GM18499 (cell line): ENCODE measurements at regions not wholly inside any gene's neighbourhood (a gene's known extent, or its start where the extent isn't known, plus 50 kb on each side); places are given as distances from the start of the nearest gene placed in this dataset.
"Not testable (repeated sequence)": the region's sequence is repeated elsewhere in the genome, so short reads cannot be mapped to it uniquely, and the experiment has no call there.

Experiments
- ATAC-seq: cut with Tn5 transposase; IDR thresholded peaks from one replicate; pipeline ENCODE4 v1.9.1; 2021; ENCODE audit warnings: moderate number of reproducible peaks; ENCODE audit not compliant: insufficient read depth, unreplicated experiment

GRCh38 chr7:124643311-124643811, 122.2 kb downstream of the GPR37 start:
- ATAC-seq: no peak

- ATAC-seq: no peak
These were observed 130.2 kb downstream of the GPR37 start for GRCh38 chr7:124635416-124635815.

GRCh38 chr7:124633740-124634139, 131.9 kb downstream of the GPR37 start:
- no peak for ATAC-seq

- ATAC-seq: no peak
These were observed 135.2 kb downstream of the GPR37 start for GRCh38 chr7:124630395-124630794.

GRCh38 chr7:124618871-124619270, 146.7 kb downstream of the GPR37 start:
- no peak for ATAC-seq

GRCh38 chr7:124618051-124618450, 147.5 kb downstream of the GPR37 start:
- ATAC-seq: not testable (repeated sequence)

GRCh38 chr7:124603066-124603465, 162.5 kb downstream of the GPR37 start:
- ATAC-seq: no peak

GRCh38 chr7:124597509-124597908, 168.1 kb downstream of the GPR37 start:
- ATAC-seq: no peak

GRCh38 chr7:124596881-124597280, 168.7 kb downstream of the GPR37 start:
- ATAC-seq: no peak

GRCh38 chr7:124590814-124591213, 174.8 kb downstream of the GPR37 start:
- no peak for ATAC-seq

GRCh38 chr7:124577256-124577655, 188.3 kb downstream of the GPR37 start:
- ATAC-seq: no peak

- no peak for ATAC-seq
These were observed 190.4 kb downstream of the GPR37 start for GRCh38 chr7:124575176-124575575.

- no peak for ATAC-seq
These were observed 195.0 kb downstream of the GPR37 start for GRCh38 chr7:124570558-124570957.

- no peak for ATAC-seq
These were observed 199.0 kb downstream of the GPR37 start for GRCh38 chr7:124566583-124566982.

- no peak for ATAC-seq
These were observed 208.0 kb downstream of the GPR37 start for GRCh38 chr7:124557587-124557986.

GRCh38 chr7:124557101-124557500, 208.5 kb downstream of the GPR37 start:
- no peak for ATAC-seq

GRCh38 chr7:124553502-124553901, 212.1 kb downstream of the GPR37 start:
- no peak for ATAC-seq

GRCh38 chr7:124552217-124552616, 213.4 kb downstream of the GPR37 start:
- ATAC-seq: no peak

GRCh38 chr7:124550036-124550435, 215.6 kb downstream of the GPR37 start:
- no peak for ATAC-seq

- no peak for ATAC-seq
These were observed 223.1 kb downstream of the GPR37 start for GRCh38 chr7:124542476-124542875.

GRCh38 chr7:124536156-124536762, 229.3 kb downstream of the GPR37 start:
- no peak for ATAC-seq

- ATAC-seq: no peak
These were observed 233.4 kb downstream of the GPR37 start for GRCh38 chr7:124532166-124532565.
